Colonic mucosa (tissue), 4 donors: ENCODE measurements at regions not wholly inside any gene's neighbourhood (a gene's known extent, or its start where the extent isn't known, plus 50 kb on each side); places are given as distances from the start of the nearest gene placed in this dataset.
"Not testable (repeated sequence)": the region's sequence is repeated elsewhere in the genome, so short reads cannot be mapped to it uniquely, and the experiment has no call there.

Experiments used
- DNase-seq: peaks from one replicate; pipeline ENCODE4 v3.0.0-alpha.2; 2020
- H3K27ac ChIP-seq: fragments of 200-600 bp; one replicate; pipeline ENCODE4 v1.8.0; 2021
- H3K27me3 ChIP-seq: fragments of 200-600 bp; one replicate; pipeline ENCODE4 v1.8.0; 2021
- H3K36me3 ChIP-seq: fragments of 200-600 bp; one replicate; pipeline ENCODE4 v1.8.0; 2021
- H3K4me1 ChIP-seq: fragments of 200-600 bp; one replicate; pipeline ENCODE4 v1.8.0; 2021; ENCODE audit warnings: mild to moderate bottlenecking
- H3K4me3 ChIP-seq: fragments of 200-600 bp; one replicate; pipeline ENCODE4 v1.8.0; 2021
- H3K9ac ChIP-seq, 2 donors: one replicate each; pipeline ENCODE4 v1.7.0; 2013; ENCODE audit warnings: control low read depth in 2 of 2, low read depth in 2 of 2, low read length in 2 of 2
- H3K9me3 ChIP-seq: fragments of 200-600 bp; one replicate; pipeline ENCODE4 v1.8.0; 2021
- CTCF ChIP-seq: fragments of 200-600 bp; IDR thresholded peaks from one replicate; pipeline ENCODE4 v1.8.0; 2022; ENCODE audit warnings: antibody characterized with exemption, mild to moderate bottlenecking
- intact Hi-C: fragments of 100-400 bp; cut with DNase I; formaldehyde crosslinking; loops from one replicate; pipeline ENCODE4 v1.14.1; 2022
- donor health status: healthy.
- donor health status: DM: no; HTN: no; CAD: no.
- donor health status: DM: no; HTN: no; CAD: no.

DNA sequence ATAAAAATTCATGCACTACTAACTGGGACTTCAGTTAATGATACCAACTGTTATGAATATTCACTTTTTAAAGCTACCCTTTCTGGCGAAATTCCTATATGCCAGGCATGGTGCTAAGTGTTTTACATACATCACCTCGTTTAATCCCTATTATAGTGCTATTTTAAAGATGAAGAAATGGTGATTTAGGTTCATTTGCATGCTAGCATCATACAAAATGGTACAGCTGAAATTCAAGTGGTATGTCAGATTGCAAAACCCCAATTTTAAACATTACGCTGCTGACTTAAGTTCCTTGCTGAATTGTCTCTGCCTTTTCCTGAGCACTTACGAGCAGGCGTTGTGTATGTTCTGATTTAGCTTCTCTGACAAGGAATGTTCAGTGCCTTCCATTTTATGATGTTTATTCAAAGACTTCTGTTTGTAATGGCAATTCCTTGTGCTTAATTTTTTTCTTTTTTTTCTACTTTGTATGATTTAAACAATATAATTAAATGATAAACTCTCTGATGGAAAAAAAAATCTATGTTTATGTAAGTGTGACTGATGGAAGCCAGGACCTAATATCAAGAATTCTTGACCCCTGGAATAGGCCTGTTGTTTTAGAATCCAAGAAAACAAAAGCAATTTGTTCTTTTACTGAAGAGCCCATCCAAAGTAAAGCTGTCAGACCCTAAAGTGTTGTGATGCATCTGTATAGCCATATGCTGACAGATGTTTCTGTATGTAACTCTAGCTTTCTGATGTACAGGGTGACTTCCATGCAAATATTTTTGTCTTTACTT lies 148.1 kb downstream of the PCDH7 start:
- TF ChIP-seq CTCF = no peak
- DNase-seq = no peak

DNA sequence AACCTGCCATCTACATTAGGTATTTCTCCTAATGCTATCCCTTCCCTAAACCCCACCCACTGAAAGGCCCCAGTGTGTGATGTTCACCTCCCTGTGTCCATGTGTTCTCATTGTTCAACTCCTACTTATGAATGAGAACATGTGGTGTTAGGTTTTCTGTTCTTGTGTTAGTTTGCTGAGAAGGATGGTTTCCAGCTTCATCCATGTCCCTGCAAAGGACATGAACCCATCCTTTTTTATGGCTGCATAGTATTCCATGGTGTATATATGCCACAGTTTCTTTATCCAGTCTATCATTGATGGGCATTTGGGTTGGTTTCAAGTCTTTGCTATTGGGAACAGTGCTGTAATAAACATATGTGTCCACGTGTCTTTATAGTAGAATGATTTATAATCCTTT lies 149.2 kb downstream of the PCDH7 start:
- DNase-seq, H3K4me1 ChIP-seq, H3K9me3 ChIP-seq, H3K9ac ChIP-seq, H3K4me3 ChIP-seq, H3K27me3 ChIP-seq, intact Hi-C loops, H3K27ac ChIP-seq, H3K36me3 ChIP-seq: not testable (repeated sequence)

More for the DNA sequence above, 148.1 kb downstream of the PCDH7 start:
- H3K9me3 ChIP-seq = no peaks in the 10 kb centered on the region
- intact Hi-C loops = no loop called here
- no peaks in the 10 kb centered on the region for H3K27me3 ChIP-seq
- no peak overlapping the region for H3K9ac ChIP-seq
- H3K27ac ChIP-seq = no peak overlapping the region
- no peak overlapping the region for H3K4me3 ChIP-seq
- no peaks in the 10 kb centered on the region for H3K36me3 ChIP-seq
- H3K4me1 ChIP-seq = no peaks in the 10 kb centered on the region

- DNase-seq = no peak
Measured at GRCh38 chr4:30870513-30870912, 150.3 kb downstream of the PCDH7 start.

DNA sequence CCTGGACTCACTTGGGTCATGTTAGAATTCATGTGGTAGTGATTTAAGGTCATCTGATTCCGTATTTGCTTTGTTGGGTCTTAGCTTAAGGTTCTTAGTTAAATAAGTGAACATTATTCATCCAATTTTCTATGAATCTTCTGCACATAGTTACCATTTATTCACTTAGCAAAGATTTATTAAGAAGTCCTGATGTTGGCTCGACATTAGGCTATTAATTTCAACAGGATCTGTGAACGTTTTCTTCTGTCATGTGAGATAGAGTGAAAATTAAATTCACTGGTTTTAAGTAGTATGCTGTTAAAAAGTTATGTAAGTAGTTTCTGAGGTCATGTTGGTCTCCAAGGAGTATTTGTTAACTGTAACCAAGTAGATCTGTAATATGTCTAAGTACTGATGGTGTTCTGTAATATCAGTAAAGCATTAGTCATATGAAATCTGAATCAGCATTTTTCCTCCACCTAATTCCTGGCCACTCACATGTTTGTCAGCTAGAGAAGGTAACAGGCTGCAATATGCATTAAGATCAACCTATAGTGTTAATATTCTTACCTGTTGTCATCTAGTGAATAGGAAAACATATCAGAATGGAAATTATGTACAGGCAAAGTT lies 155.6 kb downstream of the PCDH7 start:
- intact Hi-C loops = no loop called here
- Histone ChIP-seq H3K36me3 (no peaks in the 10 kb centered on the region), H3K9me3 (no peaks in the 10 kb centered on the region), H3K27ac (no peak overlapping the region), H3K4me3 (no peak overlapping the region), H3K27me3 (no peaks in the 10 kb centered on the region), H3K9ac (no peak overlapping the region), H3K4me1 (no peaks in the 10 kb centered on the region)
- no peak for TF ChIP-seq CTCF
- no peak for DNase-seq

More at GRCh38 chr4:30870513-30870912, 150.3 kb downstream of the PCDH7 start:
- Histone ChIP-seq H3K36me3 (no peaks in the 10 kb centered on the region), H3K9me3 (no peaks in the 10 kb centered on the region), H3K27me3 (no peaks in the 10 kb centered on the region), H3K4me3 (no peak overlapping the region), H3K9ac (no peak overlapping the region), H3K27ac (no peak overlapping the region), H3K4me1 (no peaks in the 10 kb centered on the region)
- TF ChIP-seq CTCF = no peak
- intact Hi-C loops = no loop called here

- TF ChIP-seq CTCF = no peak
- H3K27ac ChIP-seq = no peak overlapping the region
- DNase-seq = no peak
- no peak overlapping the region for H3K9ac ChIP-seq
- intact Hi-C loops = no loop called here
- H3K36me3 ChIP-seq = no peaks in the 10 kb centered on the region
- H3K4me3 ChIP-seq = no peak overlapping the region
- no peaks in the 10 kb centered on the region for H3K4me1 ChIP-seq
- H3K27me3 ChIP-seq = no peaks in the 10 kb centered on the region
- no peaks in the 10 kb centered on the region for H3K9me3 ChIP-seq
Measured at GRCh38 chr4:30879855-30880598, 159.9 kb downstream of the PCDH7 start.
